GM12878 (cell line): ENCODE measurements at regions not wholly inside any gene's neighbourhood (a gene's known extent, or its start where the extent isn't known, plus 50 kb on each side); places are given as distances from the start of the nearest gene placed in this dataset.

ENCODE experiments used
- ATAC-seq: fragments of 200-7000 bp; cut with Tn5 transposase; 3 replicates; pipeline ENCODE4 v1.9.1; 2020; ENCODE audit warnings: mild to moderate bottlenecking, moderate library complexity
- BruUV-seq: library from RNA; stranded (reverse); fragments of 400-500 nt; replicated peaks from 2 replicates; lab custom pipeline; 2021; lab: Mats Ljungman, UMichigan
- CTCF ChIA-PET: fragments of 300-600 bp; sonication (Branson Sonifier 250); formaldehyde crosslinking; extraction: SDS; loops from one replicate; lab custom pipeline; 2021; ENCODE audit warnings: inconsistent platforms; lab: Yijun Ruan, JAX
- POLR2A ChIA-PET: fragments of 350-600 bp; formaldehyde crosslinking; extraction: SDS; loops from one replicate; lab custom pipeline; 2021; ENCODE audit warnings: inconsistent platforms; lab: Charles Lee
- RAD21 ChIA-PET: fragments of 300-600 bp; sonication (Branson Sonifier 250); formaldehyde crosslinking; loops from one replicate; lab custom pipeline; 2023; ENCODE audit warnings: antibody characterized with exemption; ENCODE audit not compliant: unreplicated experiment; lab: Charles Lee
- SMC1A ChIA-PET: fragments of 300-600 bp; sonication (Branson Sonifier 250); formaldehyde crosslinking; loops from one replicate; lab custom pipeline; 2023; ENCODE audit not compliant: unreplicated experiment, uncharacterized antibody; lab: Charles Lee
- DNase-seq: peaks from one replicate; pipeline ENCODE4 v3.0.0-alpha.2; 2011; ENCODE audit warnings: low read depth, low spot score
- FAIRE-seq: peaks from 3 replicates; lab custom pipeline; 2011; peaks lifted over from hg19 to GRCh38; lab: Jason Lieb, UNC
- H2AFZ ChIP-seq: 2 replicates; pipeline ENCODE4 v1.6.0; 2011; ENCODE audit warnings: low read depth, low read length, control low read depth; ENCODE audit not compliant: control insufficient read depth
- H3K27ac ChIP-seq: 2 replicates; pipeline ENCODE4 v1.5.1; 2011; ENCODE audit warnings: control low read depth; ENCODE audit not compliant: control insufficient read depth, insufficient read depth
- H3K27me3 ChIP-seq, 2 experiments: replicated peaks in 1 of 2; 2 replicates each; pipeline versions ENCODE4 v1.6.0 to v1.6.1; 2011; ENCODE audit warnings: low read length in 1 of 2; ENCODE audit not compliant: control insufficient read depth in 2 of 2, insufficient read depth in 2 of 2
- H3K36me3 ChIP-seq, 2 experiments: 2 replicates each; pipeline ENCODE4 v1.5.1; 2011; ENCODE audit warnings: low read length in 1 of 2; ENCODE audit not compliant: control insufficient read depth in 2 of 2, insufficient read depth in 2 of 2
- H3K4me1 ChIP-seq: 2 replicates; pipeline ENCODE4 v1.6.1; 2011; ENCODE audit warnings: mild to moderate bottlenecking, low read length, moderate library complexity, mixed read lengths; ENCODE audit not compliant: control insufficient read depth, insufficient read depth
- H3K4me2 ChIP-seq: 2 replicates; pipeline ENCODE4 v1.6.0; 2011; ENCODE audit warnings: control low read depth; ENCODE audit not compliant: control insufficient read depth, insufficient read depth
- H3K4me3 ChIP-seq: fragments of 200-600 bp; sonication (generic); 2 replicates; pipeline ENCODE4 v1.5.1; 2016
- H3K79me2 ChIP-seq: 2 replicates; pipeline ENCODE4 v1.6.0; 2011; ENCODE audit warnings: low read length; ENCODE audit not compliant: control insufficient read depth, insufficient read depth
- H3K9ac ChIP-seq: 2 replicates; pipeline ENCODE4 v1.8.0; 2011; ENCODE audit warnings: low read length, control low read depth, mixed read lengths; ENCODE audit not compliant: control insufficient read depth, insufficient read depth
- H3K9me3 ChIP-seq: replicated peaks from 3 replicates; pipeline ENCODE4 v1.5.1; 2011; ENCODE audit warnings: mild to moderate bottlenecking, low read length; ENCODE audit not compliant: control insufficient read depth, insufficient read depth
- H4K20me1 ChIP-seq: 2 replicates; pipeline ENCODE4 v1.6.0; 2011; ENCODE audit not compliant: control insufficient read depth, insufficient read depth
- ATF2 ChIP-seq: IDR thresholded peaks from 2 replicates; pipeline ENCODE4 v1.6.1; 2012; ENCODE audit warnings: low read length, inconsistent platforms
- CHD1 ChIP-seq: IDR thresholded peaks from 2 replicates; pipeline ENCODE4 v1.6.1; 2012; ENCODE audit warnings: low read depth, low read length, improper control_type of control experiment
- CUX1 ChIP-seq: IDR thresholded peaks from 2 replicates; pipeline ENCODE4 v1.6.1; 2012; ENCODE audit warnings: improper control_type of control experiment, low read depth, low read length; ENCODE audit not compliant: insufficient replicate concordance
- E2F8 ChIP-seq: fragments of 450-650 bp; IDR thresholded peaks from 2 replicates; pipeline ENCODE4 v1.6.1; 2018; ENCODE audit warnings: mild to moderate bottlenecking, low read depth, moderate library complexity; ENCODE audit not compliant: partially characterized antibody
- FOXK2 ChIP-seq: fragments of 450-650 bp; IDR thresholded peaks from 2 replicates; pipeline ENCODE4 v1.6.1; 2017; ENCODE audit warnings: mild to moderate bottlenecking, moderate library complexity
- HCFC1 ChIP-seq: fragments of 150-350 bp; IDR thresholded peaks from 2 replicates; pipeline ENCODE4 v1.6.1; 2014; ENCODE audit warnings: low read length
- HDAC2 ChIP-seq: fragments of 200-600 bp; sonication (generic); IDR thresholded peaks from 2 replicates; pipeline ENCODE4 v1.6.1; 2017
- MTA2 ChIP-seq: fragments of 450-650 bp; IDR thresholded peaks from 2 replicates; pipeline ENCODE4 v1.6.1; 2016; ENCODE audit warnings: low read depth, mild to moderate bottlenecking, moderate library complexity
- MYB ChIP-seq: fragments of 150-350 bp; IDR thresholded peaks from 2 replicates; pipeline ENCODE4 v1.6.1; 2014; ENCODE audit warnings: mild to moderate bottlenecking, low read depth, low read length, borderline replicate concordance
- RELA ChIP-seq: fragments of 450-650 bp; IDR thresholded peaks from 2 replicates; pipeline ENCODE4 v1.8.0; 2014; ENCODE audit warnings: borderline replicate concordance; ENCODE audit not compliant: partially characterized antibody
- RFX5 ChIP-seq: IDR thresholded peaks from 2 replicates; pipeline ENCODE4 v1.6.1; 2011; ENCODE audit warnings: low read depth, low read length, improper control_type of control experiment
- SMARCA5 ChIP-seq: fragments of 450-650 bp; IDR thresholded peaks from 2 replicates; pipeline ENCODE4 v1.6.1; 2017; ENCODE audit warnings: mild to moderate bottlenecking
- WRNIP1 ChIP-seq: IDR thresholded peaks from 2 replicates; pipeline ENCODE4 v1.6.1; 2011; ENCODE audit warnings: low read depth, low read length, improper control_type of control experiment, borderline replicate concordance
- WGBS: methylation state at CpG from one replicate; pipeline ENCODE4 v1.1.6; 2016; ENCODE audit warnings: low lambda C conversion rate; ENCODE audit not compliant: insufficient replicate concordance, insufficient coverage; ENCODE audit errors: missing lambda C conversion rate; 5-methylcytosine and 5-hydroxymethylcytosine counted together
- in situ Hi-C: fragments of 300-500 bp; cut with MboI; formaldehyde crosslinking; loops from 9 replicates; pipeline ENCODE4 v1.14.3; 2018; ENCODE audit warnings: mixed read lengths
- intact Hi-C: fragments of 100-400 bp; cut with micrococcal nuclease; formaldehyde crosslinking; loops from one replicate; pipeline ENCODE4 v1.14.2; 2022; ENCODE audit not compliant: unreplicated experiment

- TF ChIP-seq CHD1 = no peak
- TF ChIP-seq HDAC2 = no peak
- no peak for TF ChIP-seq WRNIP1
- TF ChIP-seq MTA2 = no peak
- TF ChIP-seq RFX5 = no peak
- TF ChIP-seq E2F8 = no peak
- no peak for TF ChIP-seq ATF2
- TF ChIP-seq RELA = no peak
- no peak for TF ChIP-seq FOXK2
- no peak for TF ChIP-seq MYB
- TF ChIP-seq CUX1 = no peak
- no peak for TF ChIP-seq HCFC1
- TF ChIP-seq SMARCA5 = no peak
- TF ChIP-seq, all 136 proteins: peak for 0
- Histone ChIP-seq H3K4me3 (no peak overlapping the region), H3K36me3 (no peaks in the 10 kb centered on the region), H3K9ac (no peak overlapping the region), H2AFZ (no peak overlapping the region), H3K4me1 (no peaks in the 10 kb centered on the region), H3K4me2 (no peak overlapping the region), H3K27ac (no peak overlapping the region), H3K79me2 (no peaks in the 10 kb centered on the region), H3K9me3 (no peaks in the 10 kb centered on the region), H4K20me1 (no peaks in the 10 kb centered on the region), H3K27me3 (no peaks in the 10 kb centered on the region; a peak in 1 of 4 replicates)
- POLR2A ChIA-PET = no interaction called here
- BruUV-seq = no TSS peak
- no peak for FAIRE-seq
- 40% methylated on average over 1 of the region's 1 CpG for WGBS
- no peak for ATAC-seq
- CTCF ChIA-PET = no interaction called here
- no peak for DNase-seq
- RAD21 ChIA-PET = no interaction called here
- in situ Hi-C loops (no loop called here), intact Hi-C loops (no loop called here)
- SMC1A ChIA-PET = no interaction called here
These were observed 128.8 kb upstream of the AADACL2 start for GRCh38 chr3:151604891-151605290.
